ENCODE measurements at regions not wholly inside any gene's neighbourhood (a gene's known extent, or its start where the extent isn't known, plus 50 kb on each side); places are given as distances from the start of the nearest gene placed in this dataset.

- no peak for DNase-seq
Observed at GRCh38 chr18:78128004-78128403, 851.6 kb upstream of the SALL3 start.

- DNase-seq = no peak
Observed at GRCh38 chr18:78129260-78129659, 850.4 kb upstream of the SALL3 start.

GRCh38 chr18:78130232-78131195 lies 849.1 kb upstream of the SALL3 start:
- no peak for DNase-seq

- no peak for DNase-seq
Observed at GRCh38 chr18:78133729-78134128, 845.9 kb upstream of the SALL3 start.

- no peak for DNase-seq
Observed at GRCh38 chr18:78136986-78137385, 842.6 kb upstream of the SALL3 start.

- DNase-seq = no peak
Observed at GRCh38 chr18:78138983-78139496, 840.6 kb upstream of the SALL3 start.

- DNase-seq = no peak
Observed at GRCh38 chr18:78140294-78140693, 839.3 kb upstream of the SALL3 start.

GRCh38 chr18:78144669-78145068 lies 834.9 kb upstream of the SALL3 start:
- no peak for DNase-seq

- DNase-seq = no peak
Observed at GRCh38 chr18:78145096-78145495, 834.5 kb upstream of the SALL3 start.

GRCh38 chr18:78146136-78147085 lies 833.2 kb upstream of the SALL3 start:
- DNase-seq = no peak

GRCh38 chr18:78150590-78150989 lies 829.0 kb upstream of the SALL3 start:
- DNase-seq = no peak

GRCh38 chr18:78151234-78151633 lies 828.4 kb upstream of the SALL3 start:
- no peak for DNase-seq

GRCh38 chr18:78151948-78152725 lies 827.5 kb upstream of the SALL3 start:
- no peak for DNase-seq

GRCh38 chr18:78153362-78153761 lies 826.3 kb upstream of the SALL3 start:
- DNase-seq = no peak

GRCh38 chr18:78154444-78154843 lies 825.2 kb upstream of the SALL3 start:
- DNase-seq = no peak

- DNase-seq = no peak
Observed at GRCh38 chr18:78154853-78155252, 824.8 kb upstream of the SALL3 start.

- DNase-seq = no peak
Observed at GRCh38 chr18:78156466-78156865, 823.2 kb upstream of the SALL3 start.

- DNase-seq = no peak
Observed at GRCh38 chr18:78158943-78159342, 820.7 kb upstream of the SALL3 start.

GRCh38 chr18:78159397-78159796 lies 820.2 kb upstream of the SALL3 start:
- DNase-seq = no peak

- no peak for DNase-seq
Observed at GRCh38 chr18:78160961-78161656, 818.5 kb upstream of the SALL3 start.

- no peak for DNase-seq
Observed at GRCh38 chr18:78165525-78165924, 814.1 kb upstream of the SALL3 start.

- DNase-seq = no peak
Observed at GRCh38 chr18:78168526-78168925, 811.1 kb upstream of the SALL3 start.

Data from NCI-H1048 (cell line).